GM18520 (cell line): ENCODE measurements at regions not wholly inside any gene's neighbourhood (a gene's known extent, or its start where the extent isn't known, plus 50 kb on each side); places are given as distances from the start of the nearest gene placed in this dataset.
"Not testable (repeated sequence)": the region's sequence is repeated elsewhere in the genome, so short reads cannot be mapped to it uniquely, and the experiment has no call there.

Experiments used
- ATAC-seq: cut with Tn5 transposase; IDR thresholded peaks from one replicate; pipeline ENCODE4 v1.9.1; 2021; ENCODE audit not compliant: unreplicated experiment

DNA sequence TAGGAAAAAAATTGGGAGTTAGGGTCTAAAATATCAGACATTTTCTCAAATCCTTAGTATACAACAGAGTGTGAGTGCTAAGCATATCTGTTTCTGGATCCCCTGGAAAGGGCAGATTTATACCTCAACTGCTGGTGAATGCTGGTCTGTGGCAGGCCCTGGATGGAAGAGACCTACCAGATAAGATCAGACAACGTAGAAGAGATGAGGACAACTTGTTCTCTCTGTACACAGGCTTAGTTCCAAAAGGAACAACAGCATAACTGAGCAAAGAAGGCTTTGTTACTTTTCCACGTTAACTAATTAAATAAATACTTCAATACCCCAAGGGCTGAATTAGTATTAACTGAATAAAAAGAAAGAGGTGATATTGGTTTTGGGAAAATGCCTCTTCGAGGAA lies 1277.3 kb downstream of the SLITRK5 start:
- ATAC-seq: no peak

GRCh38 chr13:88958821-88959220 lies 1287.7 kb downstream of the SLITRK5 start:
- ATAC-seq: no peak

- ATAC-seq: no peak
These were observed 1305.3 kb downstream of the SLITRK5 start for GRCh38 chr13:88976466-88976865.

- ATAC-seq: no peak
These were observed 1307.4 kb downstream of the SLITRK5 start for GRCh38 chr13:88978607-88979006.

DNA sequence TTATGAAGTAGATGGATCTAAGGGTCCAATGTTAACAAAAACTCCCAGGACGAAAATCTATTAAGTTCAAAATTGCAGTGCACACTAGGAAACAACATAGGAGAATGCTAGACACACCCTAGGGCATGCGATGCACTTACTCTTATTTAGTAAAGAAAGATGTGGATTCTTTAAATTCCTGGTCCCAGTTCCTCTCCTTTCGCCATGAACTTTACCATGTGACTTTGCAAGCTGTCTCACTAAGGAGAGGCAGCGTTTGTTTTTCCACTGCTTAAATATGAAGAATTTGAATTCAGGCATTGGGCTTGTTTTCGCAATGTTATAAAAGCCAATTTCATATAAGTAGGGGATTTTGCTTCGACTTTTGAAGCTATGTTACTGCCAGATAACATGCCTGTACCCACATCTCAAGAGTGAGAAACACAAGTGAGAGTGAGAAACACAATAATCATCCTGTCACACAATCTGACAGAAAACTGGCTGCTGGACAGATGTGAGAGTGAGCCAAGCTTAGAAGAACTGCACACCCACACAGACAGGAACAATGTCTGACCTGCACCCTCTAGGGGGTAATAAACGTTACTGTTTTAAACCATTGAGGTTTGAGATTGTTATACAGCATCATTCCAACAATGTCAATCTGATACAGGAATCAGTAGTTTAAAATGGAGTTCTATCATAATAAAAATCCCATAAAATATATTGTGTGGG lies 1308.4 kb downstream of the SLITRK5 start:
- no peak for ATAC-seq

DNA sequence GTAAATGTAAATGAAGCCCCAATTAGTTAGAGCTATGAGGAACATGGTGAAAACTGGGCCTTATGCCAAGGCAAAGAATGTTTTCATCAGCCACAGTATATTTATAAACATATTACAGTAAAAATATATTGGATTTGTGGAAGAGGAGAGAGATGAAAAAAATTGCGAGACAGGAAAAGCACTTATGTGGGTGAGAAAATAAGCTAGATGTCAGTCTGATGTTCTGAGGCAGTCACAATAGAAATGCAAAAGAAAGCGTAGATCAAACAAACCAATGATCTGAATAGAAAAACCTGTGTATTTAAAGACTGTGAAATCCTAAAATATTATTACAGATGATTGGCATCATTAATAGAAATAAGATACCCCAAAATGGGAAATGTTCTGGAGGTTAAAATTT lies 1332.5 kb downstream of the SLITRK5 start:
- ATAC-seq: no peak

DNA sequence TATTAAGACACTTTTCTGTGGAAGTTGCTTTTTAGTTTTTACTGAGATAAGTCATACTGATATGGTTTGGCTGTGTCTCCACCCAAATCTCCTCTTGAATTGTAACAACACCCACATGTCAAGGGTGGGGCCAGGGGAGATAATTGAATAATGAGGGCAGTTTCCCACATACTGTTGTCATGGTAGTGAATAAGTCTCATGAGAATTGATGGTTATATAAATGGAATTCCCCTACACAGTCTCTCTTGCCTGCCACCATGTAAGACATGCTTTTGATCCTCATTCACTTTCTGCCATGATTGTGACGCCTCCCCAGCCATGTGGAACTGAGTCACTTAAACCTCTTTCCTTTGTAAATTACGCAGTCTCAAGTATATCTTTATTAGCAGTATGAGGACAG lies 1340.4 kb downstream of the SLITRK5 start:
- ATAC-seq: no peak

- no peak for ATAC-seq
These were observed 1356.6 kb downstream of the SLITRK5 start for GRCh38 chr13:89027694-89028306.

DNA sequence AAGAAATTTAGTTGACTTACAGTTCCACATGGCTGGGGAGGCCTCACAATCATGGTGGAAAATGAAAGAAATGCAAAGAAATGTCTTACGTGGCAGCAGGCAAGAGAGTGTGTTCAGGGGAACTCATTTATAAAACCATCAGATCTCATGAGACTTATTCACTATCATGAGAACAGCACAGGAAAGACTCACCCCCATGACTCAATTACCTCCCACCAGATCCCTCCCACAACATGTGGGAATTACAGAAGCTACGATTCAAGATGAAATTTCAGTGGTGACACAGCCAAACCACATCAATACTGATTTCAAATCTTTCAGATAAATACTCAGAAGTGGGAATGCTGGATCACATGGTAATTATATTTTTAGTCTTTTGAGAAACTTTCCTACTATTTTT lies 1357.9 kb downstream of the SLITRK5 start:
- no peak for ATAC-seq

DNA sequence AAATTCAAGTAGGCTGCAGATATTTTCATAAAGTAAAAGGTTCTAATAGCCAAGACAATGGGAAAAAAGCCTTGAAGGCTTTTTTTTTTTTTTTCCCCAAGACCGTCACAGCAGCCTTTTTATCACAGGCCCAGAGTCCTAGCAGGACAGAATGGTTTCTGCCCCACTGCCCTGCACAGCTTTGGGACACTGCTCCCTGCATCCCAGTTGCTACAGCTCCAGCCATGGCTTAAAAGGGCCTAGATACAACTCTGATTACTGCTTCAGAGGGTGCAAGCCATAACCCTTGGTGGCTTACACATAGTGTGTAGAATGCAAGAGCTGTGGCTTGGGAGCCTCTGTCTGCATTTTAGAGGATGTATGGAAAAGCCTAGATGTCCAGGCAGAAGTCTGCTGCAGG lies 1362.8 kb downstream of the SLITRK5 start:
- no peak for ATAC-seq

DNA sequence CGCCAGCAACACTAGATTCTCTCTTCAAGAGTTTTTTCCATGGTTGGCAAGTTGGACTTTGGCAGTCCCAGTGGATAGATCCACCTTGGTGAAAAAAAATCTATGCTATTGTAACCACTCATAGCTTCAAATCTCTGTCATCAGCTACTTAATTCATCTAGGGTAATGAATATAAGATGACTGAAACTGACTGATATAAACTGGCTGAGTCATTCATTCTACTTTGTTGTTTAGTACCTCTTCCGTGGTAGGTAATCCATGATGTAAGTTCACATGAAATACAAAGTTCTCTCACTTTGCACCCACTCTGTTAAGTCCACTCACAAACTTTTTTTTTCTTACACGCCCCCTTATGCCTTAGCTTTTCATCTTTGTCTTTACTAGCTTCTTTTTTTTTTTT lies 1381.5 kb downstream of the SLITRK5 start:
- ATAC-seq: no peak

GRCh38 chr13:89053418-89053817 lies 1382.2 kb downstream of the SLITRK5 start:
- ATAC-seq: no peak

DNA sequence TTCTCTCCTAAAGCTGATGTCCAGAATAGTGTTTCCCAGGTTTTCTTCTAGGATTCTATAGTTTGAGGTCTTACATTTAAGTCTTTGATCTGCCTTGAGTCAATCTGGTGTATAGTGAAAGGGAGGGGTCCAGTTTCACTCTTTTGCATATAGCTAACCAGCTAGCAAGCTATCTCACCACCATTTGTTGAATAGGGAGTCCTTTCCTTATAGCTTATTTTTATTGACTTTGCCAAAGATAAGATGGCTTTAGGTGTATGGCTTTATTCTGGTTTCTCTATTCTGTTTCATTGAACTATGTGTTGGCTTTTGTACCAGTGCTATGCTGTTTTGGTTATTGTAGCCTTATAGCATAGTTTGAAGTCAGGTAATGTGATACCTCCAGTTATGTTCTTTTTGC lies 1386.1 kb downstream of the SLITRK5 start:
- no peak for ATAC-seq

- ATAC-seq: no peak
These were observed 1386.7 kb downstream of the SLITRK5 start for GRCh38 chr13:89057862-89058261.

DNA sequence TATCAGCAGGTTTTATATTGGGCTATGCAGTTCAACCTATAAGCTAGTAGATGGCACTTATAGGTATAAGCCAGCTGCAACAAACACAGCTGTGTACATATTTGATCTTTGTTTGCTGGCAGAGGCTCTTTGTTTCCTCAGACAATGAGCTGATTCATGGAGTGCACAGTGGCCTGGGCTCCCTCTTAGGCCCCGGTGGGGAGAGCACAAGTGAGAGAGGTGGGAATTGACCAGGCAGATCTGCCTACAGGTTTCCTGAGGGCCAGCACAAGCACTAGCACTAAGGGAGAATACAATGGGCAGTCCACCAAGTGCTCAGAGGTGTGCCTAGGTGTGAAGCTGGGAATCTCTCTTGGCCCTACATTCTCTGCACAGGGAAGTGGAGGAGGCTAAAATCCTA lies 1390.7 kb downstream of the SLITRK5 start:
- ATAC-seq: no peak

GRCh38 chr13:89066868-89067466 lies 1395.8 kb downstream of the SLITRK5 start:
- ATAC-seq: no peak

DNA sequence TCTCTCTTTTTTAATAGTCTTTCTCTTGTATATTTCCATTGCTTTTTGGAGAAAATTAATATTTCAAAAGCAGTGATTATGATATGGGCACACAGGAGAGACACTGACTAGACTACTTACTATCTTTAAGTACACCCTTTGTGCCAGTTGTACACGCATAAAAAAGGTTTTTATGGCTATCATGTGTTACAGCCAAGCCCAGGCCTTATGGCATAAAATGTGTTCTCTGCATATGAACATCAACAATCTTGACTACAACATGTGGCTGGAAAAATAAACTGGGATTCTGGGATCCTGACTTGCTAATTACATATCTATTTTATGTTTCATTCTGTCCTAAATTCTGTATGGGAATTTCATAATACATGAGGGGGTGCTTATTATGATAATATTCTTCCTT lies 1401.8 kb downstream of the SLITRK5 start:
- ATAC-seq: no peak

- ATAC-seq: no peak
These were observed 1405.5 kb downstream of the SLITRK5 start for GRCh38 chr13:89076622-89077021.

DNA sequence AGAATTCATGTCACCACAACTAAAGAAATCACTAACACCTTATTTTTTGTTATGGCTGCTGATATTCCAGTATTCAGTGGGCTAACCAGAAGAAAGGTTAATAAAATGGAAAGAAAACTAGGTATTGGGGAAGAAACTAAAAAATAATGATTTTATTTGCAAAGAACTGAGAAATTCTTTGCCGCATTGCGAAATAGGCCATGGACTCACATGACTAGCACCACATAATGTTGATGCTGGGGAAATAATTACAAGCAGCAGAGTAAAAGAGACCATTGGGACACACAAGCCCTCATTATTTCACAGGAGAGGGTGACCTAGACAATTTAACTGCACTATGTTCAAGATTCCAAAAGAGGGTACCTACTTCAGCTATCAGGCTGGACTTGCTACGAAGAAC lies 1411.5 kb downstream of the SLITRK5 start:
- ATAC-seq: no peak

DNA sequence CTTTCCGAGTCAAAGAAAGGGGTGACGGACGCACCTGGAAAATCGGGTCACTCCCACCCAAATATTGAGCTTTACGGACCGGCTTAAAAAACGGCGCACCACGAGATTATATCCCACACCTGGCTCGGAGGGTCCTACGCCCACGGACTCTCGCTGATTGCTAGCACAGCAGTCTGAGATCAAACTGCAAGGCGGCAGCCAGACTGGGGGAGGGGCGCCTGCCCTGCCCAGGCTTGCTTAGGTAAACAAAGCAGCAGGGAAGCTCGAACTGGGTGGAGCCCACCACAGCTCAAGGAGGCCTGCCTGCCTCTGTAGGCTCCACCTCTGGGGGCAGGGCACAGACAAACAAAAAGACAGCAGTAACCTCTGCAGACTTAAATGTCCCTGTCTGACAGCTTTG lies 1416.9 kb downstream of the SLITRK5 start:
- ATAC-seq: not testable (repeated sequence)

DNA sequence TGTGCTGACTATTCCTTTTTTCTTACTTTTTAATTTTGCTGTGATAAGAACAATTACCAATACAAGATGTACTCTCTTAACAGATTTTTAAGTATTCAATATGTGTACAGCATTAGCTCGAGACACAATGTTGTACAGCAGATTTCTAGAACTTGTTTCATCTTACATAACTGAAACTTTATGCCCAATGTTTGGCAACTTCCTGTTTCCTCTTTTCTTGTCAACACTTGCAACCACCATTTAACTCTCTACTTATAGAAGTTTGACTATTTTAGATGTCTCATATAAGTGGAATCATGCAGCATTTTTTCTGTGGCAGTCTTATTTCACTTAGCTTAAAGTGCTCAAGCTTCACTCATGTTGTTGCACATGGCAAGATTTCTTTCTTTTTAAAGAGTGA lies 1426.8 kb downstream of the SLITRK5 start:
- ATAC-seq: no peak

DNA sequence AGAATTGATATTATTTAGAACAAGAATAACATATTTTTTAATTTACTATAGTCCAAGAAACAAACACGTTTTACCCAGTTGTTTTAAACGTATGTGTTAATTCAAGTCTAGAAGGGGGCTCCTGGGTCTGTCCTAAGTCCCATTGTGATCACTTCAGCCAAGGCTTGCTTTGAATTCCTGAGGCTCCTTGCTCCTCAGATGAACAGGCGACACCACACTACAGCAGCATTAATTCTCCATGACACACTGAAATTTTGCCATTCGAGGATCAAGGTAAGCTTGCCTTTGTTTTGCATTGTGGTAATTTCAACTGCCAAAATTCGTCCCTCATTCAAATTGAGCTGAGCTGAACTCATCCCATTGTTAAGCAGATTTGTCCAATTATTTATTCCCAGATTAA lies 1442.6 kb downstream of the SLITRK5 start:
- no peak for ATAC-seq

GRCh38 chr13:89115307-89115706 lies 1444.1 kb downstream of the SLITRK5 start:
- ATAC-seq: no peak
